Natural killer cell (primary cell): ENCODE measurements at regions not wholly inside any gene's neighbourhood (a gene's known extent, or its start where the extent isn't known, plus 50 kb on each side); places are given as distances from the start of the nearest gene placed in this dataset.

ENCODE experiments used
- ATAC-seq, 3 donors: fragments of 150-1000 bp in 2 of 3; fragments of 200-7000 bp in 1 of 3; cut with Tn5 transposase; 1 replicate in 1 of 3; 2 replicates in 2 of 3; pipeline ENCODE4 v1.10.0; 2021; ENCODE audit warnings: mild to moderate bottlenecking in 2 of 3, moderate library complexity in 2 of 3
- DNase-seq, 2 donors: peaks; one replicate each; pipeline versions ENCODE4 v3.0.0 to v3.0.0-alpha.2; 2013 to 2021; ENCODE audit warnings: mixed read lengths in 1 of 2
- H3K27ac ChIP-seq: one replicate; pipeline ENCODE4 v1.5.1; 2013; ENCODE audit warnings: mild to moderate bottlenecking, low read length
- H3K27me3 ChIP-seq: one replicate; pipeline ENCODE4 v1.6.1; 2013; ENCODE audit warnings: low read length; ENCODE audit not compliant: control insufficient read depth, insufficient read depth
- H3K36me3 ChIP-seq: one replicate; pipeline ENCODE4 v1.6.1; 2013; ENCODE audit warnings: low read length; ENCODE audit not compliant: control insufficient read depth, insufficient read depth
- H3K4me1 ChIP-seq: one replicate; pipeline ENCODE4 v1.6.1; 2013; ENCODE audit warnings: low read length; ENCODE audit not compliant: control insufficient read depth, insufficient read depth
- H3K4me3 ChIP-seq: one replicate; pipeline ENCODE4 v1.5.1; 2013; ENCODE audit warnings: low read length
- H3K9me3 ChIP-seq: one replicate; pipeline ENCODE4 v1.6.1; 2013; ENCODE audit warnings: low read length; ENCODE audit not compliant: control insufficient read depth, insufficient read depth
- H3K27ac Mint-ChIP-seq, 2 donors: one replicate each; pipeline ENCODE4 v1.8.0; 2022; ENCODE audit warnings: mild to moderate bottlenecking in 2 of 2, mixed read lengths in 2 of 2, moderate library complexity in 1 of 2
- H3K27me3 Mint-ChIP-seq, 2 donors: one replicate each; pipeline ENCODE4 v1.8.0; 2022; ENCODE audit warnings: low read depth in 2 of 2, mixed read lengths in 2 of 2
- H3K36me3 Mint-ChIP-seq: one replicate; pipeline ENCODE4 v1.8.0; 2022; ENCODE audit warnings: mixed read lengths
- H3K4me1 Mint-ChIP-seq, 2 donors: one replicate each; pipeline ENCODE4 v1.8.0; 2022; ENCODE audit warnings: mixed read lengths in 2 of 2
- H3K4me3 Mint-ChIP-seq: one replicate; pipeline ENCODE4 v1.8.0; 2022; ENCODE audit warnings: mild to moderate bottlenecking, moderate library complexity, mixed read lengths
- H3K9me3 Mint-ChIP-seq, 2 donors: one replicate each; pipeline ENCODE4 v1.8.0; 2022; ENCODE audit warnings: mixed read lengths in 2 of 2
- WGBS: methylation state at CpG from one replicate; pipeline ENCODE4 v1.1.7; 2013; ENCODE audit warnings: missing lambda C conversion rate; ENCODE audit not compliant: insufficient coverage; 5-methylcytosine and 5-hydroxymethylcytosine counted together
- intact Hi-C: fragments of 100-400 bp; cut with micrococcal nuclease; formaldehyde crosslinking; loops from one replicate; pipeline ENCODE4 v1.14.2; 2022
- TF ChIP-seq, protein P1 (sequence below): fragments of 200-600 bp; IDR thresholded peaks from one replicate; pipeline ENCODE4 v1.8.0; 2022; ENCODE audit warnings: antibody characterized with exemption

DNA sequence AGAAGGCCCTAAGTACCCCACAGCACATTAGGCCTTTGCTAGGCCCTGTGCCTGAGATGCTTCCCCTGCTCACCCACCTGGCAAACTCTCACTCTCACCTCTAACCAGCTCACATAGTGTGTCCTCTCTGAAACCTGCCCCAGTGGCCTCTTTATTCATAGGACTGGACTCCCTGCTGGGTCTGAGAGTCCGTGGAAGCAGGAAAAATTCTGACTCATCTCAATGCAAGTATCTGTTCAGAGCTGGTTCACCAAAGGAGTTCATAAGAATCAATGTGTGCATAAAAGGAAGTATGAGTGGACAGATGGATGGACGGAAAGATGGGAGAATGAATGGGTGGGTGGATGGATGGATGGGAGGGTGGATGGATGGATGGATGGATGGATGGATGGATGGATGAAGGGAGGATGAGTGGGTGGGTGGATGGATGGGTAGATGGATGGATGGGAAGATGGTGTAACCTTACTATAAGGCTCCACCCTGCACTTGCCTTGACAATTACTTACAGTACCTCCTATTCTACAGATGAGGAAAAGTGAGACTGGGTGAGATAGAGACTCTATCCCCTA lies 111.2 kb upstream of the ZMIZ1 start:
- Mint-ChIP-seq H3K4me1 (peaks cover 10 to 14% of the 10 kb centered on the region in 2 donors), H3K36me3 (no peaks in the 10 kb centered on the region), H3K9me3 (no peaks in the 10 kb centered on the region), H3K27ac (no peak overlapping the region), H3K4me3 (no peak overlapping the region), H3K27me3 (peaks cover 0 to 7% of the 10 kb centered on the region in 2 donors)
- peaks cover 6% of the 10 kb centered on the region for H3K4me1 ChIP-seq
- H3K27me3 ChIP-seq, result no peaks in the 10 kb centered on the region
- DNase-seq, result no peak
- H3K4me3 ChIP-seq, result no peak overlapping the region
- H3K36me3 ChIP-seq, result no peaks in the 10 kb centered on the region
- 84% methylated on average over 2 of the region's 2 CpGs for WGBS
- no peak overlapping the region for H3K27ac ChIP-seq
- intact Hi-C loops, result no loop called here
- ATAC-seq, result no peak
- TF ChIP-seq, protein P1, sequence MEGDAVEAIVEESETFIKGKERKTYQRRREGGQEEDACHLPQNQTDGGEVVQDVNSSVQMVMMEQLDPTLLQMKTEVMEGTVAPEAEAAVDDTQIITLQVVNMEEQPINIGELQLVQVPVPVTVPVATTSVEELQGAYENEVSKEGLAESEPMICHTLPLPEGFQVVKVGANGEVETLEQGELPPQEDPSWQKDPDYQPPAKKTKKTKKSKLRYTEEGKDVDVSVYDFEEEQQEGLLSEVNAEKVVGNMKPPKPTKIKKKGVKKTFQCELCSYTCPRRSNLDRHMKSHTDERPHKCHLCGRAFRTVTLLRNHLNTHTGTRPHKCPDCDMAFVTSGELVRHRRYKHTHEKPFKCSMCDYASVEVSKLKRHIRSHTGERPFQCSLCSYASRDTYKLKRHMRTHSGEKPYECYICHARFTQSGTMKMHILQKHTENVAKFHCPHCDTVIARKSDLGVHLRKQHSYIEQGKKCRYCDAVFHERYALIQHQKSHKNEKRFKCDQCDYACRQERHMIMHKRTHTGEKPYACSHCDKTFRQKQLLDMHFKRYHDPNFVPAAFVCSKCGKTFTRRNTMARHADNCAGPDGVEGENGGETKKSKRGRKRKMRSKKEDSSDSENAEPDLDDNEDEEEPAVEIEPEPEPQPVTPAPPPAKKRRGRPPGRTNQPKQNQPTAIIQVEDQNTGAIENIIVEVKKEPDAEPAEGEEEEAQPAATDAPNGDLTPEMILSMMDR, result no peak
- no peaks in the 10 kb centered on the region for H3K9me3 ChIP-seq

DNA sequence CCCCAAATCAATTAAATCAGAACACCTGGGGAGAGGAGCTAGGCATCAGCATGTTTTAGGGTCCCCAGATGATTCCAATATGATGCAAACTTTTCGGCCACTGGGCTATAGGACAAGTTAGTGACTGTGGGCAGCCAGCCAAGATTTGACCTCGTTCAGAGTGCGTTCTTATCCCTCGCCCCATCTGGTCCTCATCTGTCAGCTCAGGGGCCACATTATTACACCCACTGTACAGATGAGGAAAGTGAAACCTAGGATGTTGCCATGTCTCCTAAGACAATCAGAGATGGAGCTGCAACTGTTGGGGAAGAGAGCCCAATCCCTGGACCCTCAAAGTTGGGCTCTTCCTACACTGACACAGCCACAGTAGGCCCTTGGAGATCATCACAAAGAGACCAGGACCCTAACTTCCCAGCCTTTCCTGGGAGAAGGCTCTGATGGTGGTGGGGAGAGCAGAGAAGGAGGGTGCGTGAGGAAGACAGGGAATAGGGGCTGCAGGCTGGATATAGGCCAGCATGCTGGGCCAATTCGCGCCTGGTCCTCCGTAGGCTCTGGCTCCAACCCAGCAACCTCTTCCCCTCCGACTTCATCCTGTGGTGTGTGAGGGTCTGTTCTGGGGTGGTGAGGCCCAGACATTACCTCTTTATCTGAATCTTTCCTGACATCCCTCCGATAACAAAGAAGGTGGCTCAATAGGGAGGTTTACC lies 109.4 kb upstream of the ZMIZ1 start:
- H3K4me1 Mint-ChIP-seq, result no peaks in the 10 kb centered on the region
- H3K27me3 Mint-ChIP-seq, result peaks cover 0 to 7% of the 10 kb centered on the region in 2 donors
- 72% methylated on average over 6 of the region's 10 CpGs for WGBS
- Histone ChIP-seq H3K27me3 (no peaks in the 10 kb centered on the region), H3K27ac (no peak overlapping the region), H3K4me3 (no peak overlapping the region), H3K4me1 (no peaks in the 10 kb centered on the region), H3K9me3 (no peaks in the 10 kb centered on the region), H3K36me3 (no peaks in the 10 kb centered on the region)
- no peaks in the 10 kb centered on the region for H3K9me3 Mint-ChIP-seq
- H3K27ac Mint-ChIP-seq, result no peak overlapping the region
- no peak overlapping the region for H3K4me3 Mint-ChIP-seq
- no peaks in the 10 kb centered on the region for H3K36me3 Mint-ChIP-seq
- intact Hi-C loops, result no loop called here
- ATAC-seq (no peak), DNase-seq (no peak)
- TF ChIP-seq, protein P1, result no peak

DNA sequence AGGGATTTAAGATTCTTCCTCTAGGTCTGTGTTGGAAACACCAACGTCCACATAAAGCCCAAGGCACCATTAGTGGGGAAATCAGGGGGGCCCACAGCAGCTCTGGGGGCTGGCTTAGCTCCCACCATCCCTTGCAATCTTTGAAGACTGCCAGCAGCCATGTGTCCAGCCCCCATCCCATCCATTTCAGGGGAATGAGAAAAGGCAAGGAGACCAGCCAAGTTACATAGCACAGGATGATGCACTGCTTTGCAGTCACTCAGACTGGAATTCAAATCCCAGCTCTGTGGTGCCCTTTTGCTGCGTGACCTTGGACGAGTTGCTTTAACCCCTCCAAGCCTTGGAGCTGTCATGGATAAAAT lies 108.9 kb upstream of the ZMIZ1 start:
- Histone ChIP-seq H3K27ac (no peak overlapping the region), H3K9me3 (no peaks in the 10 kb centered on the region), H3K36me3 (no peaks in the 10 kb centered on the region), H3K4me1 (no peaks in the 10 kb centered on the region), H3K4me3 (no peak overlapping the region), H3K27me3 (no peaks in the 10 kb centered on the region)
- Mint-ChIP-seq H3K9me3 (no peaks in the 10 kb centered on the region), H3K27ac (no peak overlapping the region), H3K27me3 (peaks cover 0 to 7% of the 10 kb centered on the region in 2 donors), H3K36me3 (no peaks in the 10 kb centered on the region), H3K4me3 (no peak overlapping the region), H3K4me1 (no peaks in the 10 kb centered on the region)
- intact Hi-C loops, result no loop called here
- no peak for ATAC-seq
- 75% methylated on average over 3 of the region's 3 CpGs for WGBS
- DNase-seq, result no peak
- TF ChIP-seq, protein P1, result no peak
